ENCODE measurements at regions not wholly inside any gene's neighbourhood (a gene's known extent, or its start where the extent isn't known, plus 50 kb on each side); places are given as distances from the start of the nearest gene placed in this dataset.

DNA sequence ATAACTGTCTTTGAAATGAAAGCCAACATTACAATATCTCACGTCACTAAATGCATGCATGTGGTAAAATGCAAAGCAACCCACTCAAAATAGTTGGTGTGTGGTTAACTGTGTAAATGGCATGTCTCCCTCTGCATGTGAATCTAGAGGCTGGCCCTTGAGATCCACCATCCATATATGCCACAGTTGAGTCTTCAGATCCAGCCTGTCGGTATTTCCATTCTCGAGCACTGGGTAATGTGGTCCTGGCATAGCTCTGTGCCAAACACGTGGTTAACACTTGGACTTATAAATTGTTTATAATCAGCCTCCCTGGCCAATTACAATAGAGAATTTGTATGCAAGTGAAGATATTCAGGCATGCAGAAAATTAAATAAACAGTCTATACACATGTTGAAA is 90.3 kb downstream of the LYZL1 start:
- TF ChIP-seq, protein P1, sequence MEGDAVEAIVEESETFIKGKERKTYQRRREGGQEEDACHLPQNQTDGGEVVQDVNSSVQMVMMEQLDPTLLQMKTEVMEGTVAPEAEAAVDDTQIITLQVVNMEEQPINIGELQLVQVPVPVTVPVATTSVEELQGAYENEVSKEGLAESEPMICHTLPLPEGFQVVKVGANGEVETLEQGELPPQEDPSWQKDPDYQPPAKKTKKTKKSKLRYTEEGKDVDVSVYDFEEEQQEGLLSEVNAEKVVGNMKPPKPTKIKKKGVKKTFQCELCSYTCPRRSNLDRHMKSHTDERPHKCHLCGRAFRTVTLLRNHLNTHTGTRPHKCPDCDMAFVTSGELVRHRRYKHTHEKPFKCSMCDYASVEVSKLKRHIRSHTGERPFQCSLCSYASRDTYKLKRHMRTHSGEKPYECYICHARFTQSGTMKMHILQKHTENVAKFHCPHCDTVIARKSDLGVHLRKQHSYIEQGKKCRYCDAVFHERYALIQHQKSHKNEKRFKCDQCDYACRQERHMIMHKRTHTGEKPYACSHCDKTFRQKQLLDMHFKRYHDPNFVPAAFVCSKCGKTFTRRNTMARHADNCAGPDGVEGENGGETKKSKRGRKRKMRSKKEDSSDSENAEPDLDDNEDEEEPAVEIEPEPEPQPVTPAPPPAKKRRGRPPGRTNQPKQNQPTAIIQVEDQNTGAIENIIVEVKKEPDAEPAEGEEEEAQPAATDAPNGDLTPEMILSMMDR (IDR thresholded peaks at IDR 0.05) = no peak

DNA sequence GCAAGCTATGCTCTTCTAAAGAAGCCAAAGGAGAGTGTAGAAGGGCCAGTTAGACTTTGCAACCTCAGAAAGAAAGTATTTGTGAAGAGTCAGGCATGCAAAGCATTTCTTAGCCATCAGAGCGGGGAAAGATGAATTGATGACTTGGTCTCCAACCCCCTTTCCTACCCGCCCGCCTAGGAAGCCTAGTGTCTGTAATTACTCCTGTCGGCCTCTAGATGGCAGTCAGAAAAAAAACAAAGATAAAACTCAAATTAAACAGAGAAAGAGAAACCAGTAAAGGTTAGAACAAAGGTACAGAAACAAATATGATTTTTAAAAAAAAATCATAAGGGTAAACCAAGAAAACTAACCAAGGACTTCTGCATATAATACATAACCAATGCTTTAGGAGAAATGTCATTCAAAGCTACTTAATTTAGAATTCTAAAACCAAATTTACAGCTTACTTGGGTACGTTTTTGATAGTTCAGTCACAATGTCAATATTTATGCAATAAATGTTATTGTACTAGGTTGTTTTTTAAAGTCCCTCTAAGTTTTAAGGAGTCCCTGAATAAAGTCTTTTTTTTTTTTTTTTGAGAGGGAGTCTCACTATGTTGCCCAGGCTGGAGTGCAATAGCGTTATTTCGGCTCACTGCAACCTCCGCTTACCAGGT is 97.6 kb downstream of the LYZL1 start:
- TF ChIP-seq, protein P1 (IDR thresholded peaks at IDR 0.05) = peak; percentile 78

GRCh38 chr10:29387269-29387668 is 98.4 kb downstream of the LYZL1 start:
- TF ChIP-seq, protein P1 (IDR thresholded peaks at IDR 0.05) = no peak

GRCh38 chr10:29389493-29389892 is 100.6 kb downstream of the LYZL1 start:
- TF ChIP-seq, protein P1 (IDR thresholded peaks at IDR 0.05) = no peak

DNA sequence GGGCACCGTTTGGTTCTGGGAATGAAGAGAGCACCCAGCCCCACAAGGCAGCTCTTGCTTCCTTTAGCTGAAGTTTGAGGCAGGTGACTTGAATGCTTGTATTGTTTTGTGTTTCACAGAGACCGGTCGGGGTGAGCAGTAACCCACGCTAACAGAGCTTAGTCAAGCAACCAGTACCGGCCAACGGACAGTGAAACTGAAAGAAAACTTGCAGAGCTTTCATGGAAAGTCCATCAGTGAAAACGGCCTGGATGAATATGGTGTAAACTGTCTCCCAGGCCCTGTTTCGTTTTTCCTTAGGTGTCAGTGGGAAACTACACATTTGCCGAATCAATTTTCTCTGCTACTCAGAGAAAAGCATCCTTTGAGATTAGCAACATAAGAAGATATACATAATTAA is 101.1 kb downstream of the LYZL1 start:
- TF ChIP-seq, protein P1 (IDR thresholded peaks at IDR 0.05) = no peak

- TF ChIP-seq, protein P1 (IDR thresholded peaks at IDR 0.05) = peak; percentile 93
Measured at GRCh38 chr10:29392376-29393021, 103.6 kb downstream of the LYZL1 start.

- TF ChIP-seq, protein P1 (IDR thresholded peaks at IDR 0.05) = no peak
Measured at GRCh38 chr10:29394321-29394932, 105.6 kb downstream of the LYZL1 start.
